ENCODE measurements at regions not wholly inside any gene's neighbourhood (a gene's known extent, or its start where the extent isn't known, plus 50 kb on each side); places are given as distances from the start of the nearest gene placed in this dataset.
"Not testable (repeated sequence)": the region's sequence is repeated elsewhere in the genome, so short reads cannot be mapped to it uniquely, and the experiment has no call there.

GRCh38 chr21:27371975-27372331 is 405.1 kb upstream of the ADAMTS5 start:
- DNase-seq (ENCODE audit: low spot score) = no peak

GRCh38 chr21:27371115-27371974 is 404.5 kb upstream of the ADAMTS5 start:
- no peak for DNase-seq (ENCODE audit: low spot score)

- no peak for DNase-seq (ENCODE audit: low spot score)
Observed at GRCh38 chr21:27369978-27370571, 403.2 kb upstream of the ADAMTS5 start.

- DNase-seq (ENCODE audit: low spot score) = no peak
Observed at GRCh38 chr21:27369234-27369633, 402.3 kb upstream of the ADAMTS5 start.

DNA sequence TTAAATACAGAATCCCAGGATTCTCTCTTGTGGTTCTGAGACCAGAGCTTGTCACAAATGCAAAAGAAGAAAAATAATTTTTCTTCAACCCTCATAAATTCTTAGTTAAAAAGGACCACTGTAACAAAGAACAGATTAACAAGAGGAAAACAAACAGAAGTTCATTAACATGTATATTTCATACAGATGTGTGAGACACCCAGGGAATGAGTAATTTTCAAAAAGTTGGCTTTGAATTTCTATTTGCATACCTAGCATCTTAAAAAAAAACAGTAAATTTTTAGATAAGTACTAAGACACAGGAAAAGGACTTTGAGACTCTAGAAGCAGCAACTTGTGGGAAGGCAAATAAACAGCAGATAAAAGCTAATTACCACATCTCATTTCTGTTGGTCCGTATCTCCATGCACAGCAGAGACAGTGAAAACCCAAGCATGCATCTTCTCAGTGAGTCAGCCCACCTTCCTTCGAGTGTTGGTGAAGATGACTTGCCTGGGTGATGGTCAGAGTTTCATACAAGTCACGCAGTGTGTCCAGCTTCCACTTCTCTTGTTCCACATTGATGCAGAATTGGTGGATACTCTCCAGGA is 399.9 kb upstream of the ADAMTS5 start:
- no peak for DNase-seq (ENCODE audit: low spot score)

GRCh38 chr21:27366036-27366435 is 399.1 kb upstream of the ADAMTS5 start:
- no peak for DNase-seq (ENCODE audit: low spot score)

DNA sequence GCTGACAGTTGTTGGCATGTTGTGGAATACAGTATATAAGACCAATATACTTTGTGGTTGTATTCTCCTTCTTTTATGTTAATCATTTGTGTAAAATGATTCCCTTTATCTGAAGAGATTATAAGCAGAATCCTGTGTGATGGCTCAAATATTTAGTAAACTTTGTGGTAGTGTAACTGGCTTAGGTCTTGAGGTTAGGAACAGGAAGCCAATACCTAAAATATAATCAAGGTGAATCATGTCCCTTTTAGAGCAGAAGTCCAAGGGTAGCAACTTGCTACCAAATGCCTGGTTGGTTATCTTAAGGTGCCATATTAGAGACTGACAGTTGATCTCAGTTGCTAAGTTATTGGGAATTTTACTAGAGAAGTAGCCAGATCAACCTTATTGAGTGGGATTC is 398.5 kb upstream of the ADAMTS5 start:
- no peak for DNase-seq (ENCODE audit: low spot score)

DNA sequence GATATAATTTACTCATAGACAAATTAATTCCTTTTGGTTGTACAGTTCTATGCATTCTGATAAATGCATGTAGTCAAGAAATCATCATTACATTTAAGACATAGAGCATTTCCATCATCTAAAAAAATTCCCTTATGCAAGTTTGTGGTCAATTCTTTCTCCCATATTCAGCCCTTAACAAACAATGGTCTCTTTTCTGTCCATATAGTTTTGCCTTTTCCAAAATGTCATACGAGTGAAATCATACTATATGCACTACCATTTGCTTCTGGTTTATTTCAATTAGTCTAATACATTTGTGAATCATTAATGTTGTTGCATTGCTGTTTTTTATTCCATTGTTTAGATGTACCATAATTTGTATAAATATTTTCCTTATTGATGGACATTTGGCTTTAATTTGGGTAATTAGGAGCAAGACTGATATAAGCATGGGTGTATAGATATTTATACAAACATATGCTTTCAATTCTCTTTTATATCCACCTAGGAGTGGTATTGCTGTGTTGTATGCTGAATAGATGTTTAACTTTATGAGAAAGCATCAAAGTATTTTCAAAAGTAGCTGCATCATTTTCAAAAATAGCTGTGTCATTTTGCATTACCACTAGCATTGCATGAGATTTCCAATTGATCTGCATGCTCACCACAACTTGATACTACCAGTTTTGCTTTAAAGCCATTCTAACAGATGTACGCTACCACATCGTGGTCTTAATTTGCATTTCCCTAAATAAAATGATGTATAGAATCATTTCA is 397.0 kb upstream of the ADAMTS5 start:
- DNase-seq (ENCODE audit: low spot score) = no peak

DNA sequence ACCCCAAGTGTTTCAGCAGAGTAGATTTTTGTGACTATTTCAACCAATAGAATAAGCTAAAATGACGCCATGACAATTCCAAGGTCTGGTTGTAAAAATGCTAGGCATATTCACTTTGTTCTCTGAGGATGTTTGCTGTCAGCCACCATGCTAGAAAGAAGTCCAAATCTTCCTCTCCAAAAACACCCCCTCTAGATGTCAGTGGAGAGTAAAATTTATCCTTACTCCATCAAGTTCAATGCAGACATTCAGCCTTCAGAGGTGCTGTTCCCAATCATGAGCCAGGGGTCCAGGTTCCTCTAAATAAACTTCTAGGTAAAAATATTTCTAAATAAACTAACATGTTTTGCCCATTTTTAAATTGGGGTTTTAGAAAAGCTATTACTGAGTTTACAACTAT is 395.4 kb upstream of the ADAMTS5 start:
- no peak for DNase-seq (ENCODE audit: low spot score)

- DNase-seq (ENCODE audit: low spot score) = no peak
Observed at GRCh38 chr21:27359141-27359540, 392.3 kb upstream of the ADAMTS5 start.

- no peak for DNase-seq (ENCODE audit: low spot score)
Observed at GRCh38 chr21:27352885-27353284, 386.0 kb upstream of the ADAMTS5 start.

DNA sequence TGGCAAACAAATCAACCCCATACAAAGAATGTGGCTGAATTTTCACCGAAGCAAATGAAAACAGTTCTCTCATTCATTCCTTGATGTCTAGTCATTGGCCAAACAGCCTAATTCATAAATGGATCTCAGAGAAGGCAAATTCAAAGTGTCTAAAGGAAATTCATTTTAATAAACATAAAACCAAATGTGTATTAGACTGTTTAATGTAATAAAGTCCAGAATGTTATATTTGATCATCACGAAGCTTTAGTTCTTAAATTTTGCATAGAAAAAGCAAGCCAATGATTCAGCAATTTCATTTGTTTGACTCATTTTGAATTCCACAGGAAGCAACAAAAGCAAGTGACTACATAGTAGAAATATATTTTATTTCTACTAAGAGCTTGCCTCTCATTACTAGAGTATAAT is 379.2 kb upstream of the ADAMTS5 start:
- DNase-seq (ENCODE audit: low spot score) = peak; percentile 33

DNA sequence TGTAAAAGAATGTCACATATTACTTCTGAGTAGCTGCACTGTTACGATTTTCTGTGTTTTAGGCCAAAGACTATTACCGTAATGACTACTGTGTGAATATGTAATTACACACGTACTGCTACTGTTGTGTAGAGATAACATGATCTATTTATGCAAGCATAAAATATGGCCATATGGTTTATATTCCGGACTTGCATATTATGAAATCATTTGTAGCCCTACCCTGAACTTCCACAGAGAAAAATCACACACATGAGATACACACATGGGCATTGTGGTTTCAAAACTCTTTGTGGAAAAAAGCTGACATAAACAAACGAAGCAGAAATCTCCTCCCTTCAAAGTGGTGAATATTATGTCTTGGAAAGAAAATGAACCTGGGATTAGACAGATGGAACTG is 373.0 kb upstream of the ADAMTS5 start:
- DNase-seq (ENCODE audit: low spot score) = peak; percentile 5

GRCh38 chr21:27338007-27338406 is 371.1 kb upstream of the ADAMTS5 start:
- not testable (repeated sequence) for DNase-seq (ENCODE audit: low spot score)

- no peak for DNase-seq (ENCODE audit: low spot score)
Observed at GRCh38 chr21:27333096-27333495, 366.2 kb upstream of the ADAMTS5 start.

DNA sequence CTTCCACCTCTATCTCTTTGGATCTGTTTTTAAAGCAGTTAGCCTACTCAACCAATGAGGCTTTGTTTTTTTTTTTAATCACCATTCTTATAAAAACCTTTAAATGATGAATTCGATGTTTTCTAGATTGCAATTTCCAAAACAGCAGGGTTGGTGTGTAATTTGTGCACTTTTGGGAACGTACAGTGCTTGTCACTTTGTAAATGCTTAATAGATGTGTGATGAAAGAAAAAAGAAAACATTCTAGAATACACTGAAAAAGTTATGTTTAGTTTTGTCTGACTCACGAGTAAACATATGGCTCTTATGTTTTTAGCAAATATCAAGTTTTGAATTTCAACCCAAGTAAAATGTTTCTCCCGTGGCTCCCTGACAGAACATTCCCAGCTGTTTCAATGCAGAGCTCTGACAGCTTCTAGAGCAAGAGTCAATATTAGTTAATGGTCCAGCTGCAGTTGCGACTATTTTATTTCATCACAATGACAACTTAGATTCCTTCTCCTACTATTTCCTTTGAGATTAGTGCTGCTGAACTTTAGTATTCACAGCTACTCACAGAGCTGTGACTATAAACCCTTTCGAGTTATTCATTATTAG is 362.5 kb upstream of the ADAMTS5 start:
- DNase-seq (ENCODE audit: low spot score) = peak; percentile 15

GRCh38 chr21:27326301-27326700 is 359.4 kb upstream of the ADAMTS5 start:
- no peak for DNase-seq (ENCODE audit: low spot score)

DNA sequence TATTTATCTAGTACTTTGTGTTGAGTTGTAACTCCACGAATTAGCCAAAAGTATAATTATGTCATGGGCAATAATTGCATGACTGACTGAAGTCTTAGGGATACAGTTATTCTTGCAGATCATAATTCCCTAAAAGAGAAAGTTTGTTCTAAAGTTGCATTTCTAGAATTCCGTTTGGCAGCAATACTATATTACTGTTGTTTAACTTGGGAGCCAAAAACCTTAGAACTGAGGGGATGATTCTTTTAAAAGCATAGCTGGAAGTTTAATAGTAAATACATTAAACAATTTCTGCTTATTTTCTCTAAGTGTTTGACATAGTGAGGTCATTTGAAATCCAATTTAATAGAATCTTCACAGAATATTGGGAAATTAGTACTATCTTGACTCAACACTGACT is 356.4 kb upstream of the ADAMTS5 start:
- DNase-seq (ENCODE audit: low spot score) = no peak

- DNase-seq (ENCODE audit: low spot score) = no peak
Observed at GRCh38 chr21:27321791-27322190, 354.9 kb upstream of the ADAMTS5 start.

GRCh38 chr21:27320868-27321267 is 354.0 kb upstream of the ADAMTS5 start:
- no peak for DNase-seq (ENCODE audit: low spot score)

GRCh38 chr21:27317601-27318000 is 350.7 kb upstream of the ADAMTS5 start:
- DNase-seq (ENCODE audit: low spot score) = not testable (repeated sequence)

DNA sequence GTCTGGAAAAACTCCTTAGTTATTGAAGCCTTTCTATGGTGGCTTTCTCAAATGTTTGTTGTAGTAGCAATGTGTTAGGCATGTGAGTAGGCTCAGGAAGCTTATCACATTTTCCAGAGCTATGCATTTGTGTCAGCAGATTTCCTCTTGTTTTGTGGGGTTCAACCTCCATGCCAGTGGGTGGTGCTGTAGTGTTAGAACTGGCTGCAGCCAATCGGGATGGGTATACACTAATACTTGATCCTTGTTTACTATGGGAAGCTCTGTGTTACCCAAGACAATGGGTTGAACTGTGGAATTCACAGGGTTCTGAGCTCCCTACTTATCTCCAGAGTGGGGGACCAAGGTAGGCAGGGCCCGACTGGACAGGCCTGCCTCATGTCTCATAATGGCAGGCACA is 348.5 kb upstream of the ADAMTS5 start:
- DNase-seq (ENCODE audit: low spot score) = no peak

Data from hepatic stellate cell (primary cell).